ENCODE measurements at regions not wholly inside any gene's neighbourhood (a gene's known extent, or its start where the extent isn't known, plus 50 kb on each side); places are given as distances from the start of the nearest gene placed in this dataset.
"Not testable (repeated sequence)": the region's sequence is repeated elsewhere in the genome, so short reads cannot be mapped to it uniquely, and the experiment has no call there.

DNA sequence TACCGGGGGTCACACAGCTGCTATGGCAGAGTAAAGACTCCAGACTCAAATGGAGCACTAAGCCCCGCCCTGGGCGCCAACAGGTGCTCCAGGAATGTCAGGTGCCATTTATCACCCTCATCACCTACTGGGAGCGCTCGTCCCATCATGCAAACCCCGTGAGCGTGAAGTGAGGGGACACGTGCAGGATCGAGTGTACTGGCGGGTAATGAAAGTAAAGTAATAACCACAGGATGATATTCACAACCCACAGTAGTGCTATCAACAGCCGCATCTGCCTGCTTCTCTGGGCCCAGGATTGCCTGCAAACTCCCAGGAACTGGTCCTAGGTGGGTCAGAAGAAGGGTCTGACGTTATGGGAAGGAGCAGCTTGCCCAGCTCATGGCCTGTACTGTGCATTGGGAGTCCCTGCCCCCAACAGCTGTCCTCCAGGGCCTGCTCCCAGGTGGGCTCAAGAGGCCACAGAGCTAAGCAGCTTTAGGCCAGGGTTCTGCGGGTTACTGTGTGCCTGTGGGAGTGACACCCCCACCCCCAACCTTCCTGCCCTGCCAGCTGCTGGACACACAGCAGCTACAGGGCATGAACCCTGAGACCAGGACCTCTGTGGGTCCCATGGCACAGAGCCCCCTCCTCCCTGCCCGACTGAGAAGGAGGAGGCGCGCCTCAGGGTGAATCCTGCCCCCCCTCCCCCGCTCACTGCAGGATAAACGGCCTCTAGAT is 120.5 kb upstream of the SULF2 start:
- no peak for DNase-seq (ENCODE audit: low read depth)
- TF ChIP-seq, protein P1, sequence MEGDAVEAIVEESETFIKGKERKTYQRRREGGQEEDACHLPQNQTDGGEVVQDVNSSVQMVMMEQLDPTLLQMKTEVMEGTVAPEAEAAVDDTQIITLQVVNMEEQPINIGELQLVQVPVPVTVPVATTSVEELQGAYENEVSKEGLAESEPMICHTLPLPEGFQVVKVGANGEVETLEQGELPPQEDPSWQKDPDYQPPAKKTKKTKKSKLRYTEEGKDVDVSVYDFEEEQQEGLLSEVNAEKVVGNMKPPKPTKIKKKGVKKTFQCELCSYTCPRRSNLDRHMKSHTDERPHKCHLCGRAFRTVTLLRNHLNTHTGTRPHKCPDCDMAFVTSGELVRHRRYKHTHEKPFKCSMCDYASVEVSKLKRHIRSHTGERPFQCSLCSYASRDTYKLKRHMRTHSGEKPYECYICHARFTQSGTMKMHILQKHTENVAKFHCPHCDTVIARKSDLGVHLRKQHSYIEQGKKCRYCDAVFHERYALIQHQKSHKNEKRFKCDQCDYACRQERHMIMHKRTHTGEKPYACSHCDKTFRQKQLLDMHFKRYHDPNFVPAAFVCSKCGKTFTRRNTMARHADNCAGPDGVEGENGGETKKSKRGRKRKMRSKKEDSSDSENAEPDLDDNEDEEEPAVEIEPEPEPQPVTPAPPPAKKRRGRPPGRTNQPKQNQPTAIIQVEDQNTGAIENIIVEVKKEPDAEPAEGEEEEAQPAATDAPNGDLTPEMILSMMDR (IDR thresholded peaks at IDR 0.05; ENCODE audit: low read depth, low read length): no peak
- TF ChIP-seq MAX (IDR thresholded peaks at IDR 0.05; ENCODE audit: low read depth, low read length): no peak
- no peak for TF ChIP-seq POLR2A (IDR thresholded peaks at IDR 0.05; ENCODE audit: extremely low read depth, insufficient read length)
- TF ChIP-seq MYC (IDR thresholded peaks at IDR 0.05; ENCODE audit: low read depth, low read length): no peak
- no peak overlapping the region for H3K4me3 ChIP-seq (ENCODE audit: low read depth, low read length)

GRCh38 chr20:47903009-47903408 is 117.7 kb upstream of the SULF2 start:
- not testable (repeated sequence) for DNase-seq (ENCODE audit: low read depth)

DNA sequence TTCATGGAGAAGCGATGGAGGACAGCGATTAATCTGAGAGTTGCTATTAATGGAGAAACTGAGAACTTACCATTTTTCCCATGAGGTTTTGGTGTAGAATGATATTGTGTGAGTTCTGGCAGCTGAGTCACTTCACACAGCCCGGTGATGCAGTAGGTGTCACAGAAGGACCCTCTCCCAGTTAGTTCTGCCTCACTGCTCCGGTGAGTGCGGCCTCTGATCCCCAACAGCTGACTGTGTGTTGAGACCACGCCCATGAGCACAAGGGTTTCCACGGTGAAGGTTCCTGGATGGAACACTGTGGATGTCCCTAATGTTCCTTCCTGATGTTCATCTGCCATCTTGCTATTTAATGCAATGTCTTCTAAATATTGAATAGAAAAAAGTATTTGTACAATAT is 114.0 kb upstream of the SULF2 start:
- not testable (repeated sequence) for DNase-seq (ENCODE audit: low read depth); H3K4me3 ChIP-seq (ENCODE audit: low read depth, low read length)

More at GRCh38 chr20:47903009-47903408, 117.7 kb upstream of the SULF2 start:
- H3K4me3 ChIP-seq (ENCODE audit: low read depth, low read length): not testable (repeated sequence)

- DNase-seq (ENCODE audit: low read depth): no peak
- H3K4me3 ChIP-seq (ENCODE audit: low read depth, low read length): no peak overlapping the region
- no peak for TF ChIP-seq POLR2A (IDR thresholded peaks at IDR 0.05; ENCODE audit: extremely low read depth, insufficient read length)
- TF ChIP-seq, protein P1 (IDR thresholded peaks at IDR 0.05; ENCODE audit: low read depth, low read length): no peak
- no peak for TF ChIP-seq MYC (IDR thresholded peaks at IDR 0.05; ENCODE audit: low read depth, low read length)
- TF ChIP-seq MAX (IDR thresholded peaks at IDR 0.05; ENCODE audit: low read depth, low read length): no peak
Measured at GRCh38 chr20:47897461-47897860, 112.2 kb upstream of the SULF2 start.

DNA sequence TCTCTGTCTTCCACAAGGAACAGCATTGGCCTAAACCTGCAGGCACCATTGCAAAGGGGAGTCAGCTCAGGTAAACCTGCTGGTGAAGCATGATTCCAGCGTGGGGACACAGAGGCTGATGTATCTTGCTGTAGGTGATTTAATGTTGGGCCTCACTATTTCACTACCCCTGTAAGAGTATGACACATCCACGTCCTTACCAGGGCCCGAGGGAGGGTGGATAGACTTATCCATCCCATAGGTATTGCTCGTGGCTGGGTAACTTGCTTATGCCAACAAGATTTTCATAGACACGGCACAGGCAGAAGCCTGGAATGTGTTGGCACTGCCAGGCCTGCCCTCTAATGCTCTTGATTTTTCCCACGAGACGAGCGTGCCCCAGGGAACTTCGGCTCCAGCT is 107.4 kb upstream of the SULF2 start:
- not testable (repeated sequence) for DNase-seq (ENCODE audit: low read depth); H3K4me3 ChIP-seq (ENCODE audit: low read depth, low read length)

- not testable (repeated sequence) for H3K4me3 ChIP-seq (ENCODE audit: low read depth, low read length); DNase-seq (ENCODE audit: low read depth)
Measured at GRCh38 chr20:47890708-47891107, 105.4 kb upstream of the SULF2 start.

DNA sequence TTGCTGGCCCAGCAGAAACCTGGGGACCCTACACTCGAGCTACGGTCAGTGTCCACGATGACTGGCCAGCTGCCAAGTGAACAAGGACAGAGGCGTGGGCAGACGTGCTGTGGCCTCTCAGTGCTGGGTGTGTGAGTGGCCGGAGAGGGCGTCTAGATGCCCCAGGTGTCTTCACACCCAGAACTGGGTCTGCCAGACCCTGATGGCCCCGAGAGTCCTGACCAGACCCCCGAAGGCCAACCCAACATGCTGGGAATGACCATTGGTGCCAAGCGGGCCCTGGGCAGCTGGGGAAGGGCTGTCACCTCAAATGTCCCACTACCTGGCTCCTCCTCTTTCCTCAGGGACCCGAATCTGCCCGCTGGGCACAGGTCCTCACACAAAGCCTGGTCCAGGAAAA is 104.5 kb upstream of the SULF2 start:
- DNase-seq (ENCODE audit: low read depth); H3K4me3 ChIP-seq (ENCODE audit: low read depth, low read length): not testable (repeated sequence)

DNA sequence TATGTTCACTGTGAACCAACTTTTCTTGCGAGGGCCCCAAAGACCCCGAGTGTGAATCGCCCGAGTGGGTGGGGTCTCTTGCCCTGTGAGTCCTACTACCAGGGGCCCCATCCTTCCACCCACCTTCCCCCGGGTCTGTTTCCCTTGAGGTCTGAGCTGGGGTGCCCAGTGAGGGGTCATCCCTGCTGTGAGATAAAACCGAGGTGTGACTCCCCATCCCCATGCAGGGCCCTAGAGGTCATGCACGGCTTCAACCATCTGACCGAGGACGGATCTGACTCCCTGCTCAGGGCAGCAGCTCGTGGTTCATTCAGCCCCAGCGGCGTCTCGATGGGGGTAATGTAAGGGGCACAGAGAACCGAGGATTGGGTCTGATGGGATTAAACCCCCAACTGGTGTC is 103.1 kb upstream of the SULF2 start:
- TF ChIP-seq, protein P1 (IDR thresholded peaks at IDR 0.05; ENCODE audit: low read depth, low read length): no peak
- TF ChIP-seq MAX (IDR thresholded peaks at IDR 0.05; ENCODE audit: low read depth, low read length): no peak
- no peak for TF ChIP-seq MYC (IDR thresholded peaks at IDR 0.05; ENCODE audit: low read depth, low read length)
- no peak for TF ChIP-seq POLR2A (IDR thresholded peaks at IDR 0.05; ENCODE audit: extremely low read depth, insufficient read length)
- no peak for DNase-seq (ENCODE audit: low read depth)

GRCh38 chr20:47887477-47888080 is 102.3 kb upstream of the SULF2 start:
- H3K4me3 ChIP-seq (ENCODE audit: low read depth, low read length): no peak overlapping the region
- no peak for DNase-seq (ENCODE audit: low read depth)
- TF ChIP-seq MAX (IDR thresholded peaks at IDR 0.05; ENCODE audit: low read depth, low read length) (no peak), MYC (IDR thresholded peaks at IDR 0.05; ENCODE audit: low read depth, low read length) (no peak)
- TF ChIP-seq, protein P1 (IDR thresholded peaks at IDR 0.05; ENCODE audit: low read depth, low read length): no peak

More for the DNA sequence above, 103.1 kb upstream of the SULF2 start:
- H3K4me3 ChIP-seq (ENCODE audit: low read depth, low read length): no peak overlapping the region
